NCI-H82 (cell line): ENCODE measurements at regions not wholly inside any gene's neighbourhood (a gene's known extent, or its start where the extent isn't known, plus 50 kb on each side); places are given as distances from the start of the nearest gene placed in this dataset.
"Not testable (repeated sequence)": the region's sequence is repeated elsewhere in the genome, so short reads cannot be mapped to it uniquely, and the experiment has no call there.

Experiments used
- DNase-seq: peaks from one replicate; lab custom pipeline; 2025; lab: John Stamatoyannopoulos, UW

DNA sequence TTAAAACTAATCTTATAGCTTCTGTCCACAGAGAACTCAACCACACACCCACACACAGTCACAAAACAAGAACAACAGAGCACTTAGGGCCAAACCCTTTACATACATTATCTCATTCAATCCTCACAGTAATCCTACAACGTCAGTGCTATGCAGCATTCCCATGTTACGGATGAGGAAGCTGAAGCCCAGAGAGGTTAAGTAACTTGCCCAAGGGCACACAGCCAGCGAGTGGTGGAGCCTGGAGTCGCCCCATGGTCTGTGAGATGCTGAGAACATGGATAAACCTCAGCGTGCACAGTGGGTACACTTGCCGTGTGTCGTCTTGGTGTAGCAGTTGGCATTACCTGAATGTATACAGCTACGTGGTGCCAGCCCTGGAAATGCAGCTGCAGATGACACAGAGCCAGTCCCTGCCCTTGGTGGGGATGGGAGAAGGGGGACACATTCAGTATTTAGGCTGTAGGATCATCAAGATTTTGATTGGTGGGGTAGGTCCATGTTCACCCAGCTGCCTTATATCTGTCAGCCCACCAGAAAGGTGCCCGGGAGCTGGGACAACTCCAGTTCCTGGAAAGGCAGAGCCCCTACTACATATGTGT lies 177.0 kb downstream of the IRF8 start:
- DNase-seq = no peak

DNA sequence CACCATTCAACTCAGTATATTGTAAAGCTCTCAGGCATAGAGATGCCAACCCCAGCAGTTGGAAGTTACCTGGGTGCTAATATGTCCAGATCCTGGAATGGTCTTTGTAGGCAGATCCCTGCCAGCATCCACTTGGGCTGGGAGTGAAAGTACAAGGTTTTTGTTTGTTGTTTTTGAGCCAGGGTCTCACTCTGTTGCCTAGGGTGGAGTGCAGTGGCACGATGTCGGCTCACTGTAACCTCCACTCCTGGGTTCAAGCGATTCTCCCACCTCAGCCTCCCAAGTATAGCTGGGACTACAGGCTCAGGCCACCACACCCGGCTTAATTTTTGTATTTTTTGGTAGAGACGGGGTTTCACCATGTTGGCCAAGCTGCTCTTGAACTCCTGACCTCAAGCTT lies 177.6 kb downstream of the IRF8 start:
- DNase-seq = no peak

DNA sequence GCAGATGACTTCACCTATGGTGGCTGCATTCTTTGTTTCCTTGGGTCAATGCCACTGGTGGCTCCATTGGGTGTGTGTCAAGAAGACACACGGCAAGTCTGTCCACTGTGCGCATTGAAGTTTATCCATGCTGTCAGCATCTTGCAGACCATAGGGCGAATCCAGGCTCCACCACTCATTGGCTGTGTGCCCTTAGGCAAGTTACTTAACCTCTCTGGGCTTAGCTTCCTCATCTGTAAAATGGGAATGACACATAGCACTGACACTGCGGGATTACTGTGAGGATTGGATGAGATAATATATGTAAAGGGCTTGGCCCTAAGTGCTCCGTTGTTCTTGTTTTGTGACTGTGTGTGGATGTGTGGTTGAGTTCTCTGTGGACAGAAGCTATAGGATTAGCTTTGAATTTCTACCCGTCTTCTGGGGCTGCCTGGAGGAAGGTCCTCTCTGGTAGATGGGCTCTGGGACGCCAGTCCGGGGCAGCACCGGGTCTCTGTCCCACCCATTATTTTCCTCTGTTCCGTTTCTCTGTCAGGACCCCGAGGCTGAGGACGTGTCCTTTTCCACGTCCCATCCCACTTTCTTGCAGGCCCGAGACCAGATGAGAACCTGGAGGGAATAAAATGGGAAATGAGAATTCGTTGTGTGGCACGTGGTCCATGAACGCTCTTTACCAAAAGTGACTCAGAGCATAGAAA lies 178.4 kb downstream of the IRF8 start:
- DNase-seq = no peak

DNA sequence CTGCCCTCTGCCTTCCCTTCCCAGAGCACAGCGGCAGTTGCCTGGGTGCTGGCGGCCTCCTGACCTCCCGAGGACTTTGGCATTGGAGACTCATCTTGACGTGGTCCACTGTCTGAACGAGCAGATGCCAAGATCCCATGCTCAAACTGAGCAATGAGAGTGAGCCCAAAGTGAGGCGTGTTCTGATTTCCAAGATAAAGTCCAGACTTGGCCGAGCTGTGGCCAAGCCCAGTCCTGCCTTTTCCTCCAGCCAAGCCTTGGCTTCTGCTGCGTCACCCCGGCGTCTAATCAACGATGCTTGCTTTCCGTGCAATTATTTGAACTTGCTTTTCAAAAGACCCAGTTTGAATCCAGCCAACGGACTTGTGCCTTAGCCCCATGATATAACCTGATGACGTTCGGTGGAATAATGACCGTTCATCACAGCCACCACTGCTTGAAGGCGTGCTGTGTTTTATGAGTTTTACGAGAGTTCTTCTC lies 179.2 kb downstream of the IRF8 start:
- no peak for DNase-seq

DNA sequence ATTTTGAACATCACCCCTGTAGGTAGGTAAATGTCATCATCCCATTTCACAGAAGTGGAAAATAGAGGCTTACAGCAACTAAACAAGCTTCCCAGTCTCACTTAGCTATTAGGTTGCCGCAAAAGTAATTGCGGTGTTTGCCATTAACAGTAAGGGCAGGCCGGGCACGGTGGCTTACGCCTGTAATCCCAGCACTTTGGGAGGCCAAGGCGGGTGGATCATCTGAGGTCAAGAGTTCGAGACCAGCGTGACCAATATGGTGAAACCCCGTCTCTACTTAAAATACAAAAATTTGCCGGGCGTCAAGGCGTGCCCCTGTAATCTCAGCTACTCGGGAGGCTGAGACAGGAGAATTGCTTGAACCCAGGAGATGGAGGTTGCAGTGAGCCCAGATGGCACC lies 179.7 kb downstream of the IRF8 start:
- not testable (repeated sequence) for DNase-seq

DNA sequence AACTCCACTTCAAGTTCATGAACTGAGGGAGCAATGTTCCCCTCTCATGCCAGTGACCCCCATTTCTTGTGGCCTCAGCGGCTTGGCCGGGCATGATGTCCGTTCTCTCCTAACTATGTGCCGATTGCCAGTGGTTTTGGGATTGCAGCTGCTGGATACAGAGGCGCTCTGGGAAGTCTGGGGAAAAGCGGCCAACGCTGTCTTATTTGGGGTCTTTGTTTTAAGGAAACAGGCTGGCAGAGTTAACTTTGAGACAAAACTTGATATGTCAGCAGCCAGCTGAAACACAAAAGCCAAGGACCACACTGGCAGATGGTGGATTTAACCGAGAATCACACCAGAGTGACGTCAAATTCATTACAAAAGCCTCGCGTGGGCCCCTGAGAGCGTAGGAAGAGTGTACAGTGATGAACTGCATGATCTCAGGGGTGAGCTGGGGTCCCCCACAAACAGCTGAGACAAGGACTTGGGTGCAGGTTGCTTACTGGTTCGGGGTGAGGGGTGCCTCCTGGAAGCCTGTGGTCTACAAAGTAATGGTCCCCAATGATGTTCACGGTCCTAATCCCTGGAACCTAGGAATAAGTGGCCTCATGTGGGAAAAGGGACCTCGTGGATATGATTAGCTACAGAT lies 180.4 kb downstream of the IRF8 start:
- no peak for DNase-seq

DNA sequence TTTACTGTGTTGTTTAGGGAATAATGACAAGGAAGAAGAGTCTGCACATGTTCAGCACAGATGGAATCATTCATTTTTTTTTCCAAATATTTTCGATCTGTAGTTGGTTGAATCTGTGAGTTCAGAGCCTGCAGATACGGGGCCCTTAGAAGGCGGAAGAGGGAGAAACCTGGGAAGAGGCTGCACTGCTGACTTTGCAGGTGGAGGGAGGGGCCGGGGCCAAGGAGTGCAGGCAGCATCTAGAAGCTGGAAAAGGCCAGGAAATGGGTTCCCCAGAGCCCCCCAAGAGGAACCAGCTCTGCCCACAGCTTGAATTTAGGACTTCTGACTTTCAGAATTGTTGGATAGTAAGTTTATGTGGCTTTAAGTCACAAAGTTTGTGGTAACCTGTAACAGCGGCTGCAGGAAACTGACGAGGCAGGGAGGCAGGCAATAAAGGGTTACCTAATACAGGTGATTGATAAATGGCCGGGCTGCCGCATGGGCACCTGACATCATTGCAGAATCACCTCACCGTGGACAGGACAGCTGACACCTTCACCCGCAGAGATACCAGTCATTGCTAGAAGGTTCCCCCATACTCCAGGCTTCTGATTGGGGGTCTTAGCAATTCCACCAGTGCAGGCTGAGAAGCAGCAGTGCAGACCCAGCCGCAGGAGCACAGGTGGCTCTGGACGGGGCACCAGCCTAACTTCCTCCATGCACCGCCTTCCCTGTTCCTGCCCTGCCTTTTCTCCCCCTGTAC lies 181.3 kb downstream of the IRF8 start:
- no peak for DNase-seq

DNA sequence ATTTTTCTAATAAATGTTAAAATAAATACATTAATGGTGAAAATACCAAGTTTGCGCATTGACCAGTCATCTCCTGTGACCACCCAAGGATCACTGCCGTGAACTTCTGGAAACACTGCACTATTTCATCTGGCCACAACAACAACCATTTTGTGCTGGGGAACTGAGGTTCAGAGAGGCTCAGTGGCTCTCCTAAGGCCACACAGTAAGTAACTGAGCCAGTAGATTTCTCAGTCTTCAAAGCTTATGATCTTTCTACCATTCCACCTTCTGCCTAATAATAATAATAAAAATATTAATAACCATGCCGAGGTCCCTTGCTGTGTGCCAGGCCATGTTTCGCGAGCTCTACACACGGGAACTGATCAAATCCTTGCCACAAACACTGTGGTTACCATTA lies 182.0 kb downstream of the IRF8 start:
- DNase-seq = no peak

DNA sequence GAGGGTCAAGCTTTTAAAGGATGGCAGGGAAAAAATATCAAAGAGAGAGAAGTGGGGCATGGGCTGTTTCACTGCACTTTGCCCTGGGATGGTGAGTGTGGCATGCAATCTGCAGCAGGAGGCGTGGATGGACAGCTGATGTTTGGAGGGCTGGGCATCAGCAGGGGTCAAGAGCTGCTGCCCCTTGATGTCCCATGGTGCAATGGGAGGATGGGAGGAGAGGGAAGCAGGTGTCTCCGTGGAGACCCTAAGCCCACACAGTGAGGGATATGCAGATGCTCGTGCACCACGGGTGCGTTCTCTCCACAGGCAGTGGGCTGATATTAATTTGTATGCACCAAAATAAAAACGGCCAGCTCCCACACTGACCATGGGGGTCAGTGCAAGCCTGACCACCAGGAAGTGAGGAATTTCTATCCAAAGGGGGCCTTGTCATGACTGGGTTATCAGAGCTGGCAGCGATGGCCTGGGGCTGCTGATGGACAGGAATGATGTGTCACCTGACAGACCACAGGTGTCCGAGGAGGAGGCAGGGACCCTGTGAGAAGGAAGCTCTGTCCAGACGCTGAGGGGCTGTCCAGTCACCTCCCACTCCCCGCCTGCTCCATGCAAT lies 183.6 kb downstream of the IRF8 start:
- DNase-seq = no peak

DNA sequence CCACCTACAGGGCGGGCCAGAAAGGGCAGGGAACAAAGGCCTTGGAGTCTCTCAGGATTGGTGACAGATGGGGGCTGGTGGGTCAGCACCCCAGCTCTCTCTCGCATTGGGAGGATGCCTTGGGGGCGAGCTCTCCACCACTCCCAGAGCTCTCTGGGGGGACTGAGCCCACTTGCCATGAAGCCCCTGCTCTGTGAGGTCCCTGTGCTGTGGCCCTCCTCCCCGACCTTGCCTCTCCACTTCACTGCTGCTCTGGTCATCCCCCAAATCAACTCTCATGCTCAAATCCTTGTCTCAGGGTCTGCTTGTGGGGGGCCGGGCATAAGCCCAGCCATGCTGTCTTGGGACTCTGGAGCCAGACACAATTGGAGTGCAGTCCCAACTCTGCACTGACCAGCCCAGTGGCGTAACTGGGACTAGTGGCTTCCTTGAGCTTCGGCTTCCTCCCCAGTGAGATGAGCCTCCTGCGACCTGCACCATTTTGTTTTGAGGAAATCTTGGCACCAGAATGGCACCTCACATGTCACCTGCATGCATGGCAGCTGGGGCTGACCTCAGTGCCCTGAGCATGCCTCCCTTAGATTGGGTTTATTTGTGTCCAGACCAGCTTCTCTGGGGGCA lies 184.5 kb downstream of the IRF8 start:
- no peak for DNase-seq

DNA sequence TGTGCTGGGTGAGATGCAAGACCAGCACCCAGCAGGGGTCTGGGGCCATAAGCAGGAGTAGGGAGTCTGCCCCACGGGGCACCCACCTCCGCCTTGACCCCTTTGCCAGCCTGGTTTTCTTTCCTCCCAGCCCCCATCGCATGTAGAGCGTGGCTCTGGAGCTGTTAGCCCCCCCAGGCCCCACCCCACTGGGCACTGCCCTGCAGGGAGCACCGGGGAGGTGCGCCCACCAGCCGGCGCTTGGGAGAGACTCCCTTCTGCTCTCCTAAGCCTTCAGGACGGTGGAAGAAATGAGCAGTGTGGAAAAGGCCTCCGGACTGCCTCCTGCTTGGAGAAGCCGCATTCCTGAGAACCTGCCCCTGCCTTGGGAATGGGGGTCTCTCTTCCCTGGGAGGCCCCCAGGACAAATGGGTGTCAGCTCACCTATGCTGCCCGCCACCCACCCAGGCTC lies 186.2 kb downstream of the IRF8 start:
- no peak for DNase-seq

DNA sequence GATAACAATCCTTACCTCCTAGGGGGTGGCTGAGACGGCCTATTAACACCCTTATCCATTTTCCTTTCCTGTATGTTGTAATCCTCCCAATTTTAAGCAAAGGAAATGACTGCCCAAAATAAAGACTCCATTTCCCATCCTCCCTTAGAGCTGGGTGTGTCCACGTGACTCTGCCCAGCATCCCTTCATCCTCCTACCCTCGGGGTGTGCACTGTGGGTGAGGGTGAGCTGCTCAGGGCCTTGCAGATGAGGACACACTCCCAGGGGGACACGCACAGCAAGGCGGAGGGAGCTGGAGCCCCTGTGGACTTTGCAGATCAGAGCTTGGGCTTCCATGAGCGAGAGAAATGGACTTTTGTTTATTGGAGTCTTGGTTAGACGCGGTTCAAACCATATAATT lies 186.8 kb downstream of the IRF8 start:
- DNase-seq = no peak

DNA sequence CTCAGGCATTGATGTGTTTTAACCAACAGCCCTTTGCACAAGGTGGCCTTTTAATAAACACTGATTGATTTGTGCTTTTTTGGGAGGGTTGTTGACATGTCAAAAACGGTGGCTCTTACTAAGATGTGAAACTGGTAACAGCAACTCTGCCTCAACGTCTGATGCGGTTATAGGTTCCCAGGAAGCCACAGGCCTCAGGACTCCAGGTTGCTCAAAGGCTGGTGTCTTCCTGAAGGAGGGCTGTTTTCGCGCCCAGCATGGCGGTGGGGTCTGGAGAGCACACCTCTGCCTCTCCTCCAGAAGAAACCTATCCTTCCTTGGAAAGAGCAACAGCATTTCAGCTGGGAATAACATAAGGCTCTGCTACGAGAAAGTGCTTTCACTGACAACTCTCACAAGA lies 187.5 kb downstream of the IRF8 start:
- DNase-seq = no peak

DNA sequence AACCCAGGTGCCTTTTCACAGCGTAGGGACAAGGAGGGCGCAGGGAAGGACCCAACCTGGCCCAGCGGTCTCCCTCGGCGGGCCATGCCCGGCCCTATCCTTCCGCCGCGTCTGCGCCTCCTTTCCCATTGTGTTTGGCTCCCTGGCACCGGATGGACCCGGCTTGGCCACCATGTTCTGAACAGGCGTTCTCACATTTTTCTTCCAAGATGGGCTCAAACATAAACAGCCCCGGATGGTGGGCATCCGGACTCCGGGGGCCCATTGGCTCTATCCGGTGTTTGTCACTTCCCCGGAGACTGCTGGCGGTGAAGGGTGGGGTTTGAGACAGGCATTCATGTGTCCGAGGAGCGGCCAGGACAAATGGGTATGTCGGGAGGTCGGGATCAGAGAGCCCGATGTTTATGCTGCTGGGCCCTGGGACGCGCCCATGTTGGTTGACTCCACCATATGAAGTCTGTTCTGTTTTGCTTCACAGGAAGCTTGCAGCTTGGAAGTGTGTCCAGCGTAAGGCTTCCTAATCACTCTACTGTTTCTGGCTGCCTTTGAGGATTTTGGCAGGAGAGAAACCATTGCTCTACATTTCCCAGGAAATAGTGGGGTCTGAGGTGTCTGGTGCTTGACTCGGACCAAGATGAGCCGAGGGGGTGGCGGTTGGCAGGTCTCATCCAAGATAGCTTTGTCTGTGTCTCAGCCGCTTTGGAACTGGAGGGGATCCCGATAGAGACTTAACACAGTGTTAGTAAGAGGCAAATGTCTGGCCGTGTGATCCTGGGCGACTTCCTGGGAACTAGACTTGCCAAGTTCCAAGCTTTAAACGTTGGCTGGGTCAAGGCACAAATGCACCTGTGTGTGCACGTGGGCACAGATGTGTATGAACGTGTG lies 188.3 kb downstream of the IRF8 start:
- DNase-seq = no peak

DNA sequence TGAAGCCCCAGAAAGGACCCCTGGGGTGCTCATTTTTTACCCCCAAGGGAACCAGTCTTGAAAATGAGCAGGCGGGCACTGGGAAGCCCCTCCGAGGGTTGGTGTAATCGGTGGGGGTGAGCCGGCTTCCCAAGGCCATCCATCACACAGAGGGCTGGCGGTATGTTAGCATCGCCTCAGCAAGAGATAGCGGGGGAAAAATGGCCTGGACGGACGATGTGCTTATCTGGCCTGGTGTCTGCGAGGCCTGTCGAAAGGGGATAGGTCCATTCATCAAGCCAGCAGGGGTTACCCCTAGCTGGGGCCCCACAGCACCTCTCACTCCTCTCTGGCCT lies 188.9 kb downstream of the IRF8 start:
- no peak for DNase-seq

DNA sequence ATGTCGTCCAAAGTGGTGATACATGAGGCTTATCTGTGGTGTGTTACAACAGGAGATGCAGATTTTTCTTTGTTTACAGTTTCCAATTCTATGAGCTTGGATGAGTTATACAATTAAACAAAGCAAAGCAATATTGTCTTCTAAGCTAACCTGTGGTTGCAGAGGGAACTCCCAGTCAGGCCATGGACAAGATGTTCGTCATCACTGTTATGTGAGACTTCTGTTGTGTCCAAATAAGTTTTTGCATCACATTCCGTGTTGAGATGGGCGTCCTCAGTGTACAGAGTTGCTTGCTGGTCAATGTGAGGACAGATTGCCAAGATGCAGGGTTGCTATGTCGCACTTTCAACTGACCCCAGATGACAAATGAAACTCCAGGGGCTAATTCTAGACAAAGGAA lies 189.3 kb downstream of the IRF8 start:
- DNase-seq = no peak

DNA sequence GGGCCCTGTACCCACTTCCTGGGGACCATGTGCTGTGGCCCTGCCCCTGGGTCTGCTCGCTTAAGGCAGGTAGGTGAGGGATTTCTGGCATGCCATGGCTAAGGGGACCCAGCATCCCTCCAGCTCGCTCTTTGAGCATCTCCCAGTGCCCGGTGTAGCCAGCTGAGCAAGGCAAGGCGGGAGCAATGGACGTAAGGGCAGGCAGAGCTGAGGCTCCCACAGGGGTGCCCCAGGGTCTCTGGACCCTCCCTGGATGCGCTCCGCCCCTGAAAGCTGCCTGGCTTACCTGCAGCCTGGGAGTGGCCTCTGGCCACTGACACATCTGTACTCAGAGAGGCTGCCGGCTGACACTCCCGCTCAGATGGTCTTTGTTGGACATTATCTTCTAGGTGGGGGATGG lies 189.9 kb downstream of the IRF8 start:
- no peak for DNase-seq

DNA sequence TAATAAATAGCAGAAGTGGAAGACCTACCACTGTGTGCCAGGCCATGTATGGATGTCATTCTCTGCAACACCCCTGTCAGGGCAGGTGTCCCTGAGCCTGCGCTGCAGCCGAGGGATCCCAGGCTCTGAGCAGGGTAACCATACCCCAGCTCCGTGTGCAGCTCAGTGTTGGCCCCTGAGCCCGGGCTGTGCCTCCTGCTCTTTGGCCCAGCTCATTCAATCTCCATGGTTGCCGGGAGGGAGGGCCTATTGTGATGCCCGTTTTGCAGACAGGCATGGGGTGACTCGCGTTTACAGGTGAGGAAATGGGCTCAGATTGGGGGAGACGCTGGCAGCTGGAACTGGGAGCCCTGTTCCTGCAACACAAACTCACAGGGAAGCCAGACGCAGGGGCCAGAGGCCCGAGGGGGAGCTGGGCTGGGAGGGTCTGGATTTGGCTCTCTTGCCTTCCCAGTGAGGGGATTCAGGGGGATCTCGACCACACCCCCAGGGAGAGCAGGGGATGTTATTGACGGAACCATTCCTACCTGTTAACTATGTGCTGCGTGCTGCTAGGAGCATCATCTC lies 190.5 kb downstream of the IRF8 start:
- DNase-seq = no peak

DNA sequence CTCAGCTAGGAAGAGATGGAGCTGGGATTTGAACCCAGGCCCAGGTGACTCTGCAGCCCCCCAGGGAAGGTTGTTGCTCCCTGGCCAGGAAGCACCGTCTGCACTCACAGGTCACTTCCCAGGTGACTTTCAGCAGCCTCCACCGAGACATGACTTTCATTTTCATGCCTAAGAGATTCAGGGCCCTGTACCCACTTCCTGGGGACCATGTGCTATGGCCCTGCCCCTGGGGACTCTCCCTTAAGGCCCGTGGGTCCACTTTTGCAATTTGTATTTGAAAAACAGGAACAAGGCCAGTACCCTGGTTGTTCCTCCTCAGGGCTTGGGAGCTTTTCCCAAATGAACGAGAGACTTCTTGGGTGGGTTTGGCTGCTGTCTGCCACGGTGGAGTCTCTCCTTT lies 191.0 kb downstream of the IRF8 start:
- no peak for DNase-seq

DNA sequence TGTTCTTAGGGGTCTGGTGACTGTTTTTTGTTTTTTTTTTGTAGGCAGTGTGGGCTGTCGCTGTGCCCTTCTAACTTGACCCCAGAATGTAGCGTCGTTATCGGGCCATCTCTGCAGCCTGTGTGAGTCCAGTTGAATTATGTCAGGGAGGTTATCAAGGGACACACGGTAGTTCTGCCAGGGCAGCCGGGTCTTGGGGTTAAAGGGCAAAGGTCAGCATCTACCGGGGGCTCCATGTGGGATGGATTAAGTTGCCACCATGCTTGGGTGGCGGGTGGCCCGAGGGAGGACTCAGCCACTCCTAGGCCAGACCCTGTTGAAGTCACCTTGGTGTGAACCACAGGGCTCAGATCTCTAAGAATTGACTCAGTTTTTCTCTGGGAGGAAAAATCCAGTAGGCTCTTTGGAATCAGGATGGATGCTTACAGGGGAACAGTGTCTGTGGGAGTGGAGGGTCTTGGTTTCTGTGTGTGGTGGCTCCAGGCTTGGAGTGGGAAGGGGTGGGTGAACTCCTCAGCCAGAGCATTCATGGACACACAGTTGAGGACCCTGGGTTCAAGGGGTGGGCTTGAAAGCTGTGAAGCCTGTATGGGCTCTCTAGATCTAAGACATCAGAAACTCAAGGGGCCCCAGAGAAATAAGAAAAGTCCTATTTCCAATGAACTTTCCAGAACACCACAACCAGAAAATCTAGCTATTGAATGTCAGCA lies 191.7 kb downstream of the IRF8 start:
- DNase-seq = no peak
